Stomach (tissue), 8 donors: ENCODE measurements at regions not wholly inside any gene's neighbourhood (a gene's known extent, or its start where the extent isn't known, plus 50 kb on each side); places are given as distances from the start of the nearest gene placed in this dataset.
"Not testable (repeated sequence)": the region's sequence is repeated elsewhere in the genome, so short reads cannot be mapped to it uniquely, and the experiment has no call there.

Experiments
- DNase-seq, 2 donors: peaks; one replicate each; pipeline versions ENCODE4 v3.0.0 to v3.0.0-alpha.2; 2013 to 2019
- H3K27ac ChIP-seq, 5 donors: fragments of 200-600 bp in 4 of 5; sonication (generic) in 4 of 5; one replicate each; pipeline ENCODE4 v1.5.1; 2013 to 2019; ENCODE audit warnings: mild to moderate bottlenecking in 1 of 5, moderate library complexity in 1 of 5
- H3K27me3 ChIP-seq, 3 donors: fragments of 200-600 bp; sonication (generic); one replicate each; pipeline ENCODE4 v1.5.1; 2017 to 2019; ENCODE audit warnings: mixed run types in 1 of 3
- H3K36me3 ChIP-seq, 4 donors: fragments of 200-600 bp; sonication (generic); 1 replicate in 3 of 4; 2 replicates in 1 of 4; pipeline ENCODE4 v1.5.1; 2016 to 2019
- H3K4me1 ChIP-seq, 4 donors: fragments of 200-600 bp; sonication (generic); one replicate each; pipeline ENCODE4 v1.5.1; 2016 to 2019
- H3K4me3 ChIP-seq, 4 donors: fragments of 200-600 bp; sonication (generic) in 3 of 4; one replicate each; pipeline ENCODE4 v1.5.1; 2016 to 2019; ENCODE audit warnings: mild to moderate bottlenecking in 1 of 4
- H3K9me3 ChIP-seq, 4 donors: fragments of 200-600 bp; sonication (generic); one replicate each; pipeline ENCODE4 v1.5.1; 2016 to 2019
- CTCF ChIP-seq, 7 experiments: fragments of 450-650 bp in 4 of 7; fragments of 200-600 bp in 3 of 7; sonication (generic) in 3 of 7; IDR thresholded peaks; one replicate each; pipeline ENCODE4 v1.5.1; 2016 to 2019; ENCODE audit warnings: antibody characterized with exemption in 7 of 7, control low read depth in 2 of 7, mild to moderate bottlenecking in 1 of 7
- EP300 ChIP-seq: sonication (generic); formaldehyde crosslinking; IDR thresholded peaks from one replicate; pipeline ENCODE4 v1.6.1; 2017; ENCODE audit warnings: antibody characterized with exemption
- POLR2A ChIP-seq, 4 donors: fragments of 450-650 bp; IDR thresholded peaks; one replicate each; pipeline ENCODE4 v1.6.1; 2016; ENCODE audit warnings: antibody characterized with exemption in 4 of 4, control low read depth in 2 of 4, mild to moderate bottlenecking in 1 of 4, moderate library complexity in 1 of 4
- POLR2AphosphoS5 ChIP-seq, 3 donors: sonication (generic); formaldehyde crosslinking; IDR thresholded peaks; one replicate each; pipeline ENCODE4 v1.6.1; 2016; ENCODE audit warnings: antibody characterized with exemption in 3 of 3
- WGBS, 5 donors: extraction: QIAGEN DNeasy Blood & Tissue Kit in 3 of 5; methylation state at CpG; one replicate each; pipeline versions ENCODE4 v1.1.5 to v1.1.7; 2013 to 2018; 5-methylcytosine and 5-hydroxymethylcytosine counted together
- intact Hi-C: fragments of 100-400 bp; cut with DNase I; formaldehyde crosslinking; loops from one replicate; pipeline ENCODE4 v1.15.1; 2023; ENCODE audit warnings: low total_unique reads
- donor health status: healthy with polysubstance abuse.
- donor health status: Bipolar disorder and iron deficiency.
- donor health status: healthy.

- Histone ChIP-seq H3K4me1 (no peaks in the 10 kb centered on the region), H3K4me3 (no peak overlapping the region), H3K27ac (no peak overlapping the region), H3K9me3 (peaks cover 0 to 6% (median 2%) of the 10 kb centered on the region in 4 donors), H3K27me3 (no peaks in the 10 kb centered on the region), H3K36me3 (no peaks in the 10 kb centered on the region)
- no peak for DNase-seq
- 69 to 88% (median 88%) methylated on average over 1 of the region's 1 CpG for WGBS, 5 donors
- intact Hi-C loops = no loop called here
- TF ChIP-seq POLR2AphosphoS5 (IDR thresholded peaks at IDR 0.05) (no peak), POLR2A (IDR thresholded peaks at IDR 0.05) (no peak), CTCF (IDR thresholded peaks at IDR 0.05) (no peak), EP300 (no peak)
These were observed 676.0 kb upstream of the SEMA6D start for GRCh38 chr15:47041301-47041700.

DNA sequence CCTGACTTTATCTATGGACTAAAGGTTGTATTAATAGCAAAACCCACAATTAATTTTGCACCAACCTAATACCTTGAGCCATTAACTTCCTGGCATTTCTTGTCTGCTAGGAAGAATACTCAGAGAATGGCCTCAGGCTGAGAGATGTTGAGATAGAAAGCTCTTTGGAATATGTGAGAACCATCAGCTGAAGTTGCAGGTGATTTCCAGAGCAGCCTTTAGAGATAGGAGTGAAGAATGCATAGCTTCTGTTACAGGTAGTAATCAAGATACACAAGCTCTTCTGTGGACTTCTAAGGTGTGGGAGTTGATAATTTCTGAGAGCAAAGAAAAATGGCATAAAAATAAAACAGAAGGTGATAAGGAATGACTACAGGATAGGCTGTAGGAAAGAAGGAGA, 669.3 kb upstream of the SEMA6D start:
- H3K9me3 ChIP-seq, H3K4me1 ChIP-seq, H3K27ac ChIP-seq, H3K4me3 ChIP-seq, H3K27me3 ChIP-seq, H3K36me3 ChIP-seq, intact Hi-C loops: not testable (repeated sequence)
- DNase-seq = peak in 1 of 2 donors; percentile 15

GRCh38 chr15:47066392-47066791, 650.9 kb upstream of the SEMA6D start:
- Histone ChIP-seq H3K4me1 (no peaks in the 10 kb centered on the region), H3K27me3 (no peaks in the 10 kb centered on the region), H3K36me3 (no peaks in the 10 kb centered on the region), H3K9me3 (no peaks in the 10 kb centered on the region), H3K4me3 (no peak overlapping the region), H3K27ac (no peak overlapping the region)
- DNase-seq = no peak
- WGBS, 5 donors = 70 to 75% (median 71%) methylated on average over 7 of the region's 7 CpGs
- TF ChIP-seq POLR2AphosphoS5 (IDR thresholded peaks at IDR 0.05) (no peak), CTCF (IDR thresholded peaks at IDR 0.05) (no peak), EP300 (no peak), POLR2A (IDR thresholded peaks at IDR 0.05) (no peak)
- intact Hi-C loops = no loop called here

GRCh38 chr15:47077846-47078245, 639.5 kb upstream of the SEMA6D start:
- H3K27me3 ChIP-seq, DNase-seq, intact Hi-C loops, H3K4me3 ChIP-seq, H3K4me1 ChIP-seq, H3K36me3 ChIP-seq, H3K27ac ChIP-seq, H3K9me3 ChIP-seq: not testable (repeated sequence)
- WGBS, 5 donors = 36 to 48% (median 42%) methylated on average over 4 of the region's 4 CpGs

DNA sequence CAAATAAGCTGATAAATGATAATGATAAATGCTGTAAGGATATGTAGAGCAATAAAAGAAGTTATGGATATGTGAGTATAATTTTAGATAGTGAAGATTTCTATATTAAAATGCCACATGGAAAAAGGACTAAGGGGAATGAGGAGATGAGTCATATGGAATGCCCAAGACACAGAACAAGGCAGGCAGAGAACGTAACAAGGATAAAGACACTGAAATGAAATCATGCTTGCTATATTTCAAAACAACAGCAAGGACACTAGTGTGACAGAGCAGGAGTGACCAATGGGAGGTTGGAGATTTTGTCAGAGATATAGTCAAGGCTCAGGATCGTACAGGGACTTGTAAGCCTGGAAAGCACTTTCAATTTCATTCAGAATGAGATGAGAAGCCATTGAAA, 621.5 kb upstream of the SEMA6D start:
- TF ChIP-seq POLR2AphosphoS5 (IDR thresholded peaks at IDR 0.05) = no peak
- no peak for TF ChIP-seq EP300
- TF ChIP-seq POLR2A (IDR thresholded peaks at IDR 0.05) = no peak
- TF ChIP-seq CTCF (IDR thresholded peaks at IDR 0.05) = no peak
- no peak overlapping the region for H3K27ac ChIP-seq
- H3K4me3 ChIP-seq = no peak overlapping the region
- 48 to 68% (median 56%) methylated on average over 2 of the region's 2 CpGs for WGBS, 5 donors
- H3K4me1 ChIP-seq = no peaks in the 10 kb centered on the region
- H3K27me3 ChIP-seq = no peaks in the 10 kb centered on the region
- H3K36me3 ChIP-seq = no peaks in the 10 kb centered on the region
- DNase-seq = no peak
- intact Hi-C loops = no loop called here
- no peaks in the 10 kb centered on the region for H3K9me3 ChIP-seq

DNA sequence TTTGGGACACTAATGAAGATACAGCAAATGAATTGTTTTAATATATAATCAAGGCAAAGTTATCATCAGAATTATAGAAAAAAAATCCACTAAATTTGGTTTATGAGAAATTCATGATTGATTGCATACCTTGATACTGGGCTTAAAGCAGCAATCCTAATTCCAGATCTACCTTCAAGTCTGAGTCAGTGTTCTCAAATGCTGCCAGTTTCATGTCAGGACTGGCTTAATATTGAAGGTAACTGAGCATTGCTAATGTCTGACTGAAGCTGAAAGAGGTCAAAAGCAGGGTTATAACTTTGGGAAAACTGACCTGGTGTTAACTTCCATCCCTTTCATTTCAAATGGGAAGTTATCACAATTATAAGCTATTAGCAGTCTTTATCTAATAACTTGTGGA, 618.8 kb upstream of the SEMA6D start:
- H3K36me3 ChIP-seq, intact Hi-C loops: not testable (repeated sequence)

GRCh38 chr15:47099801-47100200, 617.5 kb upstream of the SEMA6D start:
- DNase-seq, H3K9me3 ChIP-seq, H3K27me3 ChIP-seq, H3K36me3 ChIP-seq, H3K4me1 ChIP-seq, H3K27ac ChIP-seq, intact Hi-C loops, H3K4me3 ChIP-seq: not testable (repeated sequence)
- 71 to 79% (median 75%) methylated on average over 5 to 6 of the region's 6 CpGs for WGBS, 5 donors

More for the DNA sequence above, 618.8 kb upstream of the SEMA6D start:
- DNase-seq, H3K27me3 ChIP-seq, H3K9me3 ChIP-seq, H3K4me1 ChIP-seq, H3K4me3 ChIP-seq, H3K27ac ChIP-seq: not testable (repeated sequence)

- intact Hi-C loops, H3K27me3 ChIP-seq, H3K27ac ChIP-seq, H3K4me3 ChIP-seq, H3K36me3 ChIP-seq, DNase-seq, H3K4me1 ChIP-seq: not testable (repeated sequence)
- H3K9me3 ChIP-seq = peaks cover 0 to 11% (median 2%) of the 10 kb centered on the region in 4 donors
- 77 to 92% (median 87%) methylated on average over 4 of the region's 4 CpGs for WGBS, 5 donors
These were observed 608.5 kb upstream of the SEMA6D start for GRCh38 chr15:47108800-47109199.
